GM18508 (cell line): ENCODE measurements at regions not wholly inside any gene's neighbourhood (a gene's known extent, or its start where the extent isn't known, plus 50 kb on each side); places are given as distances from the start of the nearest gene placed in this dataset.

Experiments
- ATAC-seq: cut with Tn5 transposase; IDR thresholded peaks from one replicate; pipeline ENCODE4 v1.9.1; 2021; ENCODE audit warnings: moderate number of reproducible peaks; ENCODE audit not compliant: insufficient read depth, unreplicated experiment

DNA sequence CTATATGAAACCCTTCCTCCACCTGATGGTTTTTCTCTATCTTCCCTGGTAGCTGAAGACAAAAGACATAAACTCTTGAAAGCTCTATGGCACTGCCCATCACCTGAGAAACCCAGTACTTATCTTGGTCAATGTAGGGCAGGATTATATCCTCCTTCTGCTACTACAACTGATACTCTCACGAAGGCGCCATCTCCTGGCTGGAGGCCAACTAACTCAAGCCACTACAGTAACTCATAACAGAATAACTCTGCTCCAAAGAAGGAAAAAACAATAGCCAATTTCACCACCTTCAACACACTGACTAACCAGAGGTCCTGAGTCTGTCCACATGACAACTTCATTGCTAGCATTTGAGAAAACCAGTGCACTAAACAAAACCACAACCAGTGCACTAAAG lies 409.2 kb downstream of the CETN3 start:
- no peak for ATAC-seq

DNA sequence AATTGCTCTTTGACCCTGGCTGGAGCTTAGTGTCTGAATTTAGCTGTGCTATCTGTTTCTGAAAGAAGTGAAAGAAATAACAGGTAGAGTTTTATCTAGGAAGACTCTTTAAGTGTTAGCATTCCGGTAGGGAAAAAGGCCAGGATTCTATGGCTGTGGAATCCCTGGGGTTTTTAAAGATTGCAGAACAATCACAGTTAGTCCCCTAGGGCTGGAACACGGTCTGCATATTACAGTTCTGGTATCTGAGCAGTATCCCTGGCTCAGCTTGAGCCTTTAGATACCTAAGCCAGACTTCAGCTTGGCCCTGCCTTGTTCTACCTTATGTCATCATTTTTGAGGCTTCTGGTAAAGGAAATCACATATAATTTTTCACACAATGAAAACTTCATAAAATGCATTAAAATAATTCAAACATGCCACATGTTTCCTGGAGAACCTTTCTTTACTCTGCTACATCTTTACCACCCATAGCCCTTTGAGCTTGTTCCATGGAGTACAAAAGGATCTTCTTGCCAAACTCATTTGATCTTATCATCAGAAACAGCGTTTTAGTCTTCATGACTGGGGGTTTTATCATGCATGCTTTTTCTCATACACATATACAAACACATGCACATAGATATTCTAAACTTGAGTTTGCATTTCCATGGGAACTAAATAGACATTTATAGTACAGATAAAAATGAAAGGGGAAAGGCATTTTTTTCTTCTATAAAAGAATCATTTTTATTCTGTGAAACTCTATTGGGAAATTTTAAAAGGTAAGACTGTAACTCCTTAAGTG lies 410.8 kb downstream of the CETN3 start:
- no peak for ATAC-seq

DNA sequence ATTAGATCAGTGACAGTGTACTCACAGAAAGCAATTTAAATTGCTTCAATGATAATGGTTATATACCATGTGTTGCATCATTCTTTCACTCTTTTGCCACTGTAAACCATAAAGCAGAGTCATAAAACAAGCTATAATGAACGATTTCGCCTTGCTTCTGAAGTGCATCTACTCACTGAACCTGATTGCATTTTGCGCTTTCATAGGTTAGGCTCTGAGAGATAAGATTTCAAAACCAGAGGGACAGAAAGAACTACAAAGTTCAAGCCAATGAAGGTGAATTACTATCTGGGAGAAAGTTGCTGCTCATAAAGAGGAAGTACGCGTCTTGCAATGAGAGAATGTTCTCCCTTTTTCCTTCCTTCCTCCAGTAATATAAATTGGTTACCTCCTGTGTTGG lies 412.7 kb downstream of the CETN3 start:
- ATAC-seq, result no peak

DNA sequence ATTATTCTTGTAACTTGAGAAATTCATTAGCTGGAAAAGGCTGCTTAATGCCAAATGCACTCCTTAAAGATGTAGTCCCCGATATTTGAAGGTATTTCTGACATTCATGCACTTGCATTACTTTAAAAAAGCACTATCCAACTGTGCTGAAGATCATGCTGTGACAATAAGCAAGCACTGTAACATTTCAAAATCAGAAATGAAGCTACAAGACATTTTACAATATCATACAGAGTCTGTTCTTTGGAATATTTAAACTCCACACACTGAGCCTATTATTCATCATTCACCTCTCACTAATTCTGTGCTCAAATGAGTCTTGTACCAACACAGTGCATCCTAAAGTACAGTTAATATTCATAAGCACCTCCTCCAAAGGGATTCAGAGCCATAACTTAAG lies 413.2 kb downstream of the CETN3 start:
- no peak for ATAC-seq

DNA sequence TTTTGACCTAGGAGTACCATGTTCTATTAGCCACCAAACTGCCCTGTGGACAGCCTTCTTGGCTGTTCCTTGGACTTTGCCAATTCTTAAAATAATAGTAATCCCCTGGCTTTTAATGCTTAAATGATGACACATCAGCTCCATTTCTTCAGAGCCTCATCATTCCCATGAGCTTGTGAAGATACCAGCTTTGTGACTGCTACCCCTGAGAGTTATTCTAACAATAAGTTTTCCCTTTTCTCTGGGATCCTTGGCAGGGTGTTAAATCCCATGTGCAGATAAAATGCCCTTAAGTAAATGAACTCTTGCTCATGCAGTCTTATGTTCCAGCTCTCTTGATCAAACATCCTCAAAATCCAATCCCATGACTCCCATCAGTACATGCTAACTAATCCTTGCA lies 415.3 kb downstream of the CETN3 start:
- no peak for ATAC-seq

DNA sequence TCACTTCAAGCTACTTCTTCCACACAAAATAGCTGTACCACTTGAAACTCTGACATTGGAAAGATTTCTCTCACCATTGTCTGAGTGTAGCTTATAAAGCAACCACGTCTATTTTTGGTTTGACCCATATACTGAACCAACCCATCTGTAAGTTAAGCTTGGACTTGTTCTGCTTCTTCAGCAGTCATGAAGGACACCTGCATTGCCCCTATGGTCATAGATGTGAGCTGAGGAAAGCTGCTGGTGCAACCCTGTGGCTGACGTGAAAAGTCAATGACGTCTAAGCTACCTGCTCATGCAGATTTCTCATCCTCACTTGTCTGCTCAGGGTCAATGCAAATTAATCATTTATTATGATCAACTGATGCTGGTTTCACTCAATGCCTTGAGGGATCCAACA lies 417.4 kb downstream of the CETN3 start:
- no peak for ATAC-seq

DNA sequence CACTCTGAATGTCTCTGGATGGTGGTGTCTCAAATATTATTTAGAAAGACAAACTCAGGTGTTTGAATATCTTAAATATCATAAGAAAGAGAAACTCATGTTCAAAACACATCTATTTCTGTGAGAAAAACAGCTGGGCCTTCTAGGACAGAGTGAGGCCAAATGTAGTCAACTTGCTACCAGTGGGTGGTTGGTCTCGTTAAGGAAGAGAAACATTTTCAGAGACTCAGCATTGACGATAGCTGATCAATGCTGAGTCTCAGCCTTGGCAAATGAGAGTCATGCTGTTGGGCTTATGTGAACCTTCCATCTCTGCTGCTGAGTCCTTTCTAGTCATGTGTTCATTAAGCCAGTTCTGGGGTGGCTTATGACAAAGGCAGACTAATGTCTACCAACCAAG lies 418.0 kb downstream of the CETN3 start:
- ATAC-seq, result no peak

DNA sequence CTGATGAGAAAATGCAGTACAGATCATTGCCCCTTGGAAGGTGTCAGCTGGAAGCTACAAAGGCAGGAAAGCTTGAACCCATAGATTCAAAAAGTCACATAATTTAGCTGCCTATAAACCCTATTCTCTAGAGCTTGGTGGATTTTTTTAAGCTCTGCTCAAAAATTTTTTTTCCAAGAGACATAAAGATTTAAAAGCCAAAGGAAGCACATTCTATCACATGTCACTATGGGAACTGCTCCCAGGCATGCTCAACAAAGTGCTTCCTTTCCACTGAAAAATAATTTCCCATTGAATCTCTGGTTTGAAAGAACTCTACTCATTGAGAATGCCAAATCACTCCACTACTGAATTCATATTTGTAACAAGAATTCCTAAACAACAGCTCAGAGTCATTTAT lies 419.8 kb downstream of the CETN3 start:
- no peak for ATAC-seq

DNA sequence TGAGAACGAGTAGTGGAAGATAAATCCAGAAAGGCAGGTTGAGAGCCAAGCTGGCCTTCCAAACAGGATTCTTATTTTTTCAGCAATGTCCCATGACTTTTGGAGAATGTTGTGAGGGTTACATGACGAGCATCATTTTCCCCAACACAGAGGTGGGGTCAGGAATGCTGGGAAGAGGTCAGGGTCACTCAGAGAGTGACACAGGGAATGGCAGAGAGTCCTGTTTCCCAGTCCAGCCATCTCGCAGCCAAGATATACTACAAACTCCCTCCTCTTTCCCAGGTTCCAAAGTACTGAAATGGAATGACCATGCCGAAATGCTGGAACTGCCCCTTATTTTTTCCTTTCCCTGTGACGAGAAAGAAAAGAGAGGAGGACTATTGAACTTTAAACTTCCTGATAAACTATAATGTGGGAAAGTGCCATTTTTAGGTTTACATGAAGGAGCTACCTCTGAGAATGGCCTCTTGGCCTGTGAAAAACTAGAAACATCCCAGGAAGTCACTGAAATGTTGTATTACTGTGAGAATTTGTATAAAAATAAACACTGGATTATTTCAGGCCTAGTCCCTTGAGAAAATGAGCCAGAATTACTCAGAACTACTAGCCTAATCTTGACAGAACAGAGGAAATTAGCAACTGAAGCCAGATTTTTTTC lies 420.4 kb downstream of the CETN3 start:
- no peak for ATAC-seq

DNA sequence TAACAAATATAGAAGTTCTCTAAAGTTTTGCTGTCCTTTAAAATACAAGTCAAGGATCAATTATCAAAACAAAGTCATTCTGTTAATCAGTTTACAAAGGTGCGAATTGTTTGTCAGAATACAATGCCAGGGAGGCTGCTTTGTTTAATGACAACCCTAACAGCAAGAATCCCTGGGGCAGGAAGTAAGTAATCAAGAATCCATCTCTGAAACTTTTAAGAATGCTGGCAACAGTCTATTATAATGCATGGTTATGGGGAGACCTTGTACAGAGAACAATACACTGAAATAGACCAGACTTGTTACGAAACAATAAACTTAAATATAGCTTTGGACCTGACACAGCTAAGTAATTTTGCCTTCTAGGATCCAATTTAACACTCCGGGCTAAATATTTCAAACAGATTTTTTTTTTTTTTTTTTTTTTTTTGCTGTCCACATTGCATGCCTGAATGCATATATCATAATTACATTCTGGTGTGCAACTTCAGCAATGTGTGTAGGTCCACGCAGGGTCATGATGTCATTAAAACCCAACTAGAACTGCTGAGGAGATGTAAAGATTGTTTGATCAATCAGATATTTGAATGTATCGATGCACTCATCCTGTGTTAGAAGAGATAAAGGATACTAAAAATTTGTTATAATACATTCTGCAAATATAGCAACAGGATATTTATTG lies 421.3 kb downstream of the CETN3 start:
- no peak for ATAC-seq

DNA sequence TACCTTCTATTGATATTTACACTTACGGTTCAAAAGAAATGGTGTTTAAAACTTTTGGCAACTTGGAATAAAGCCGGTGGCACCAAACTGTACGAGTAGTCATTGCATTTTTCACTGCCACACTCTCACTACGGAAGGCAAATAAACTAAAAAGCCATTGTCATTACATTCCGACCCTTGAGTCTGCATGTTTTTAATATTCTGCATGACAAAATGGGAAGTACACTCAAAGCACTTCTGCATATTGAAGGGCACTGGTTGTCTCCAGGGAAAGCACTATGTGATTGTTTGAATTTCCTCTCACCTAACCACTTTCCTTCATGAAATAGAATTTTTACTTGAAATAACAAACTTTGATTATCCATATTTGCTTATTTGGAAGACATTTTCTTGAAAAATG lies 426.3 kb downstream of the CETN3 start:
- ATAC-seq, result no peak

DNA sequence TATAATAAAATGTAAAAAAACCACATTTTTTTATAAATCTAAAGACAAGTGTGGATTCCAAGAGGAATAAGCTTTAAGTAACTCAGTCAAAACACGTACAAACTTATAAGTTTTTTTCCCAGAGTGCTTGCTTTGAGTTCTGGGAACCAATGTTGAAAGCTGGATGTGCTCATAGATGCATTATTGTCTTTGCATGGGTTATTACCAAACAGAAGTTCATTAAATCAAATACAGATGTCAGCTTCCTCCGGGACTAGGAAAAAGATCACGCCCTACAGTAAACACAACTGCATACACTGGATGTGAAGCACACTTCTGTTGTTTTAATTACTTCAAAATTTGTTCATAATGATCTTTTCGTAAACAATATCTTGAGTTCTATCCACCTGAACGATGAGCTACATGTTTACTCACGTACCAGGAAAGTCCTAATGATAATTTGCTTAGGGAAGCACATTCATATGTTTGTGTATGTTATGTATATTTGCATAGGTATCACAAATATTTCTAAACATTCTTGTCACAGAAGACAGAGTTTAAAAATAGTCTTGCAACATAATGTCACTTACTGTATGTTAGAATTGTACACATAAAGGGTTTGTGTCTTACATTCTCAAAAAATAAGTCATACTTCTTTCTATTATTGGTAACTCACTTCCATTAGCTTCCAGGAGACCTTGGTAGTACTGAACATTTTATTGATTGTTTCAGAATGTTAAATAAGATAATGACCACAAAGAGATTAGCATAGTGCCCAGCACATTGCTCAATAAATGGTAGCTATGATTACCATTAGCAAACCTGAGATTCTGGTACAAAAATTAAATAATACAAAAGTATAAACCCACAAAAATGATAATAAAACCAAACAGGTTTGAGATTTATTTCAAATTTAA lies 427.4 kb downstream of the CETN3 start:
- ATAC-seq, result no peak

DNA sequence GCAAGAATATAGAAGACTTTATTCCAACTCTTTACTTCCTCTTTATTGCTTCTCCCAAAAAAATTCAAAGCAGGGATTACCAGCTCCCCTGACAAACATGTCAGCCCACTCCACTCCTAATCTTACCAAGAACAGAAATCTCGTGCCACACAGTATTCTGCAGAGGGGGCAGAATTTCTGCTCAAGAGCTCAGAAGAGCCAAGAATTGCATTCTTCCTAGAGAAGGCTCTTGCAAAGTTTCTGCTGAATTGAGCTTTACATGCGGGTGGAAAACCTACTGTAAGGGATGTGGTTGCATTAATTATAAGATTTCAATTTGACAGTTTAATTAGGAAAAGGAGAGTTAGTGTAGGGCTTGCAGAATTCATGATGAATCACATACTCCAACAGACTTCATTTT lies 428.5 kb downstream of the CETN3 start:
- ATAC-seq, result no peak

DNA sequence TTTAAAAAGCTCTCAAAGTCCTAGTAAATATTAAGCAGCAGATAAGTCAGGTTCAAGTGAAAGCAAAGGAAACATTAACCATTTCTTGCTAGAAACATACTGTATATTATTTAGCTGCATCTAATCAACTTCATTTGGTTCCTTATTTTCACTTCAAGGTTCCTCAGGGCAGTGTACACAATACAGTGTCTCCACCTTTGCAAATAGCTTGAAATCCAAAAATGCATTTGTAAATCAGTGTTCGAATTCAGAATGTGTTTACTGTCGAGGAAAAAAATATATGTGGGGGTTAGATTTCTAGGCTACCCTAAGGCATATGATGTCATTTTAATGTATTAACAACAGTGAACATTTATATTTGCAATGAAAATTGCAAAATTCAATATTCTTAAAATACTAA lies 436.0 kb downstream of the CETN3 start:
- ATAC-seq, result no peak

DNA sequence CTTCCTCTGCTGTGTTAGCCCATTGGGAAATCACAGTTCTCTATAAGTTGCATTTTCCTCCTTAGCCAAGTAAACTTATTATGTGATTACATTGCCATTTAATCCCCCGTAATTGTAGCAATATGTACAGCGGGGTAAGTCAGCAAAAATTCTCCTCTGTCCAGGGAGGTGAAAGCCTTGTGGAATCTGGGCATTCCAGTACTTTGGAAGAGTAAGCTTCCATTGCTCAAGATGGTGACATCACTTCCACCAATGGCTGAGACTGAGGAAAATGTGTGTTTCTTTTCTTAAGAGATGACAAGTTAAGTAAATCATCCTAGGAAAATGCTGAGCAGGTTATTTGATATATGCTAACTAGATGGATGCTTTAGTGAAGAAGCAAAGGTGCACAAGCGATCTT lies 436.7 kb downstream of the CETN3 start:
- ATAC-seq, result no peak

DNA sequence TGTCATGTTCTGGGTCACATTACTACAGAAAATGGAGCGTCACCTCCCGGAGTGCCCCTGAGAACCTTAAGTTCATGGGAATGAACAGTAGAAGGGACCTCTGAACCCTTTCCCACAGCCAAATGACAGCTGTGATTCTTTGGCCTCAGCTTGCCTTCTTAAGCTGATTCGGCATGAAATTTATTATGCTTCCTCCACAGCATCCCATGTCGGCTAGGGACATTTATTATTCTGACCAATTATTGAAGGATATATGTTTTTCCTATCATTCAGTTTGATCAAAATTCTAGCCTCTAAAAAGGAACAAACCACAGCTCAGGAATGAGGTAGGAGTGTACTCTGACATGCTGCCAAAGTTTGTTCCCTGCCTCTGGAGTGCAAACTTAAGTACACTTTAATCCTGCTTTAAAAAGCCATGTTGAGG lies 440.6 kb downstream of the CETN3 start:
- ATAC-seq, result no peak

DNA sequence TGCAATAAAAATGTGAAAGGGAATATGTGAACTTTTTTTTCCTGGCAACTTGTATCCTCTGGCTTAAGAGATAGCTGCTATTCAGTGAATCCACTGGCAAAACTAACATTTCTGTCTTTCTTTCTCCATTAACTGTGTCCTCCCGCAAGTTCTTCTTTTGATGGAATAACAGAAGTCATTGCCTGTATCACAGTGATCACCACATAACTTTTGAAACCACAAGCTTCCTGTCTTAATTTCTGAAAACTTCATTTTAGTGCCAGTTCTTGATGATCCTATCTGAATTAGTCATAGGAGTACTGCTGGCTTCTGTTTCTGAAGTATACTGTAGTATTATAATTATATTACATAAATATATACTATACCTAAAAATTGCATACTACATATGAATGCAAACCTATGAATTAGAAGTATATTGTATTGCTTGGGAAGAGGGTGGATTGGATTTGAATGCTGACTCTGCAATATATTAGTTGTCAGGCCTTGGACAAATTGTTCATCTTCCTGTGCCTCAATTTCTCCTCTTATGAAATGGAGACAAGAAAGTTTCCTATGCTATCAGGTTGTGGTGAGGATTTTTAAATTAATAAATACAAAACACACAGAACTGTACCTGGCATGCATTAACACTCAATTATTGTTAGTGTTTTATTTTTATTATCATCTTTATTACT lies 441.6 kb downstream of the CETN3 start:
- ATAC-seq, result no peak

DNA sequence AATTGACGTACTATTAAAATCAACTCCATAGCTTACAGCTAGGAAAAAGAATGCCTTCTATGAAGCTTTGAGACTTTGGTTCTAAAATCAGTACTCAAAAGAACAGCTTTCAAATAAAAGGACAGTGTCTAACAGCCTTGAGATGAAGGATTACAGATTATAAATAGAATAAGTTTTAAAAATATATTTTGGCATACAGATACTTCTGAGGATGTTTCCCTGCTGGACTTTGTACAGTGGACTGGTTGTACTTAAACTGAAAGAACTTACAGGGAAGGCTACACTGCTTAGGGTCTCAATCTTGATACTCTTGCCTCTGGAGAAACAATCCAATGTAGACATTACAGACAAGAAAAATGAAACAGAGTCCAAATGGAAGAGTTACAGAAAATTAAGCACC lies 452.7 kb downstream of the CETN3 start:
- ATAC-seq, result no peak

DNA sequence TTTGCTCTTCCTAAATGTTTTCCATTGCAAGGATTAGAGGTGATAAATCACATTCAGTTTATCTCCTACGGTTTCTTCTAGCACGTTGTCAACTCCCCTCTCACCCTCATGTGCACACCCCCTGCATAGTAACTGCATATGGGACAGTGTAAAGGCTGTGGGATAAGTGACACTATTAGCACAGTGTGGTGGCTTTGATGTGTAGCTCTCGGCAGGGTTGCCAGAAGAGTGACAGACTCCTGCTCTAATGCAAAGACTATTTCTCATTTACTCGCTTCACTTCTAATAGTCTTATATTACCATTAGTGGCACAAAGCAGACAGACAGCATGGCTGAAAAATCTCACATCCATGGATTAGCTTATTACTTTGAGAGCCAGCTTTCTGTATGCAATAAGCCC lies 454.6 kb downstream of the CETN3 start:
- no peak for ATAC-seq

DNA sequence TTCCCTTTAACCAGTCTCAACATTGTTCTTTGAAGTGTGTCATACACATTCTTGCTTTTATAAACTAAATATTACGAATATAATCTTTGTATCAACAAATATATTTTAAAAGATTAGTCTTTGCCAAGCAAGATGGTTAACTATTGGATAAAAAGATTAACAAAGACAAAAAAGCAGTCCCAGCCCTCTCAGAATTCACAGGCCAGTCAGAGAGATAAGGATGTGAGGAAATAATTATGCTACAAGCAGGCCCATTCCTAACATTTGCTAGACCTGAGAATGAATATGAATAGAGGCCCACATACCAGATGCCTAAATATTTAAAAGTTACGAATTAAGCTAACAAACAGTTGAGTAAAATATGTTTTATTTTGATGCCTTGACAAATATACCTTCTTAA lies 457.7 kb downstream of the CETN3 start:
- ATAC-seq, result no peak
